SH-SY5Y (cell line): ENCODE measurements at regions not wholly inside any gene's neighbourhood (a gene's known extent, or its start where the extent isn't known, plus 50 kb on each side); places are given as distances from the start of the nearest gene placed in this dataset.

Experiments used
- GATA2 ChIP-seq: IDR thresholded peaks from 2 replicates; pipeline ENCODE4 v1.6.1; 2011; ENCODE audit warnings: mild to moderate bottlenecking, low read depth, low read length
- GATA3 ChIP-seq: IDR thresholded peaks from 2 replicates; pipeline ENCODE4 v1.6.1; 2011; ENCODE audit warnings: low read depth, mild to moderate bottlenecking, low read length, moderate library complexity

DNA sequence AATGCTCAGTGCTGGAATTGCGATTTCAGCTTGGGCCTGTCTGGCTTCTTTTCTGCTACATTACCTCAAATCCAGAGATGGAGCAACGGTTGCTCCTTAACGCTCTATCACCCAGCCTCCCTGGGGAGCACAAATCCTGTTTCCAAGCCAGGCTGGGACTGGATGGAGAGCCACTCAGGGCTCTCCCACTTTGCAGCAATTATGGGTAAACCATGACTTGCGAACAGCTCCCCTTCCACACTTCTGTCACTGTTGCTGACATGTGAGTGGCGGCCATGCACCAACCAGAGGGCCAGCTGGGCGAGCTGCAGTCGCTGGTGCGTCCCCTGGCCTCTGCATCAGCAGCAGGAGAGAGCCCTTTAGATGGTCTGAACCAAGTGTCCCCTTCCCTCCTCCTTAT is 65.1 kb upstream of the RAB4A start:
- no peak for TF ChIP-seq GATA2
- TF ChIP-seq GATA3, result no peak
